ENCODE measurements at regions not wholly inside any gene's neighbourhood (a gene's known extent, or its start where the extent isn't known, plus 50 kb on each side); places are given as distances from the start of the nearest gene placed in this dataset.

- TF ChIP-seq CTCF (IDR thresholded peaks at IDR 0.05; ENCODE audit: low read depth, low read length) (no peak), EZH2phosphoT487 (IDR thresholded peaks at IDR 0.05; ENCODE audit: low read depth) (no peak)
These were observed 730.3 kb downstream of the TRIML1 start for GRCh38 chr4:188869581-188869980.
